ENCODE measurements at regions not wholly inside any gene's neighbourhood (a gene's known extent, or its start where the extent isn't known, plus 50 kb on each side); places are given as distances from the start of the nearest gene placed in this dataset.

GRCh38 chr5:126139773-126140172, 283.4 kb upstream of the GRAMD2B start:
- no peak for TF ChIP-seq RAD21 (IDR thresholded peaks at IDR 0.05; ENCODE audit: low read depth)
- no peak for TF ChIP-seq TAF1 (IDR thresholded peaks at IDR 0.05; ENCODE audit: low read depth)
- TF ChIP-seq EGR1 (IDR thresholded peaks at IDR 0.05) = no peak
- TF ChIP-seq MAX (IDR thresholded peaks at IDR 0.05) = no peak
- TF ChIP-seq USF1 (IDR thresholded peaks at IDR 0.05) = no peak
- no peak for TF ChIP-seq CREB1 (IDR thresholded peaks at IDR 0.05; ENCODE audit: low read depth)
- TF ChIP-seq REST (IDR thresholded peaks at IDR 0.05; ENCODE audit: low read depth) = no peak
- TF ChIP-seq YY1 (IDR thresholded peaks at IDR 0.05; ENCODE audit: low read depth) = no peak
- TF ChIP-seq ZBTB7A (IDR thresholded peaks at IDR 0.05; ENCODE audit: low read depth) = no peak
- no peak for TF ChIP-seq EP300 (IDR thresholded peaks at IDR 0.05; ENCODE audit: borderline replicate concordance)
